ENCODE measurements at regions not wholly inside any gene's neighbourhood (a gene's known extent, or its start where the extent isn't known, plus 50 kb on each side); places are given as distances from the start of the nearest gene placed in this dataset.

- no peak for TF ChIP-seq CTCF (IDR thresholded peaks at IDR 0.05; ENCODE audit: extremely low read depth, insufficient read depth, missing control alignments)
- in situ Hi-C loops (cut with MboI; ENCODE audit: low pct_unique_long_range_greater_than_20kb, low sequenced_read_pairs, unreplicated experiment) = no loop called here
- no peak for DNase-seq (ENCODE audit: low spot score)
These were observed 1510.3 kb upstream of the SEL1L start for GRCh38 chr14:83044001-83044400.

GRCh38 chr14:83047059-83047830 lies 1513.6 kb upstream of the SEL1L start:
- in situ Hi-C loops (cut with MboI; ENCODE audit: low pct_unique_long_range_greater_than_20kb, low sequenced_read_pairs, unreplicated experiment) = no loop called here
- no peak for TF ChIP-seq CTCF (IDR thresholded peaks at IDR 0.05; ENCODE audit: extremely low read depth, insufficient read depth, missing control alignments)
- DNase-seq (ENCODE audit: low spot score) = no peak

GRCh38 chr14:83053022-83053710 lies 1519.5 kb upstream of the SEL1L start:
- in situ Hi-C loops (cut with MboI; ENCODE audit: low pct_unique_long_range_greater_than_20kb, low sequenced_read_pairs, unreplicated experiment) = no loop called here
- DNase-seq (ENCODE audit: low spot score) = no peak
- TF ChIP-seq CTCF (IDR thresholded peaks at IDR 0.05; ENCODE audit: extremely low read depth, insufficient read depth, missing control alignments) = no peak

GRCh38 chr14:83058068-83058467 lies 1524.4 kb upstream of the SEL1L start:
- TF ChIP-seq CTCF (IDR thresholded peaks at IDR 0.05; ENCODE audit: extremely low read depth, insufficient read depth, missing control alignments) = no peak
- in situ Hi-C loops (cut with MboI; ENCODE audit: low pct_unique_long_range_greater_than_20kb, low sequenced_read_pairs, unreplicated experiment) = no loop called here
- DNase-seq (ENCODE audit: low spot score) = no peak

- in situ Hi-C loops (cut with MboI; ENCODE audit: low pct_unique_long_range_greater_than_20kb, low sequenced_read_pairs, unreplicated experiment) = no loop called here
- DNase-seq (ENCODE audit: low spot score) = peak; percentile 20
- TF ChIP-seq CTCF (IDR thresholded peaks at IDR 0.05; ENCODE audit: extremely low read depth, insufficient read depth, missing control alignments) = peak; percentile 56
These were observed 1538.3 kb upstream of the SEL1L start for GRCh38 chr14:83071888-83072501.

- no peak for TF ChIP-seq CTCF (IDR thresholded peaks at IDR 0.05; ENCODE audit: extremely low read depth, insufficient read depth, missing control alignments)
- no peak for DNase-seq (ENCODE audit: low spot score)
- in situ Hi-C loops (cut with MboI; ENCODE audit: low pct_unique_long_range_greater_than_20kb, low sequenced_read_pairs, unreplicated experiment) = no loop called here
These were observed 1551.5 kb upstream of the SEL1L start for GRCh38 chr14:83085136-83085535.
